ENCODE measurements at regions not wholly inside any gene's neighbourhood (a gene's known extent, or its start where the extent isn't known, plus 50 kb on each side); places are given as distances from the start of the nearest gene placed in this dataset.
A peak's percentile ranks its signal among the peaks of the same experiment; 100 is the strongest.
"Not testable (repeated sequence)": the region's sequence is repeated elsewhere in the genome, so short reads cannot be mapped to it uniquely, and the experiment has no call there.

GRCh38 chr5:68114378-68115040, 101.0 kb upstream of the PIK3R1 start:
- DNase-seq = no peak

GRCh38 chr5:68112658-68113057, 102.9 kb upstream of the PIK3R1 start:
- DNase-seq = no peak

- DNase-seq = no peak
Observed at GRCh38 chr5:68110894-68111293, 104.7 kb upstream of the PIK3R1 start.

GRCh38 chr5:68110264-68110663, 105.3 kb upstream of the PIK3R1 start:
- DNase-seq = no peak

GRCh38 chr5:68104217-68104616, 111.3 kb upstream of the PIK3R1 start:
- DNase-seq = not testable (repeated sequence)

GRCh38 chr5:68103297-68103696, 112.3 kb upstream of the PIK3R1 start:
- DNase-seq = not testable (repeated sequence)

GRCh38 chr5:68099327-68099726, 116.2 kb upstream of the PIK3R1 start:
- no peak for DNase-seq

- DNase-seq = no peak
Observed at GRCh38 chr5:68093455-68094159, 121.9 kb upstream of the PIK3R1 start.

GRCh38 chr5:68088302-68088701, 127.3 kb upstream of the PIK3R1 start:
- no peak for DNase-seq

GRCh38 chr5:68087866-68088265, 127.7 kb upstream of the PIK3R1 start:
- DNase-seq = no peak

GRCh38 chr5:68086857-68087256, 128.7 kb upstream of the PIK3R1 start:
- peak; percentile 34 for DNase-seq

- peak; percentile 16 for DNase-seq
Observed at GRCh38 chr5:68086439-68086838, 129.1 kb upstream of the PIK3R1 start.

GRCh38 chr5:68084396-68084795, 131.2 kb upstream of the PIK3R1 start:
- DNase-seq = no peak

- no peak for DNase-seq
Observed at GRCh38 chr5:68080282-68081050, 135.1 kb upstream of the PIK3R1 start.

GRCh38 chr5:68077349-68077894, 138.1 kb upstream of the PIK3R1 start:
- DNase-seq = no peak

- DNase-seq = no peak
Observed at GRCh38 chr5:68074633-68075032, 140.9 kb upstream of the PIK3R1 start.

GRCh38 chr5:68074048-68074632, 141.4 kb upstream of the PIK3R1 start:
- DNase-seq = no peak

- DNase-seq = no peak
Observed at GRCh38 chr5:68071736-68072135, 143.8 kb upstream of the PIK3R1 start.

GRCh38 chr5:68071282-68071632, 144.3 kb upstream of the PIK3R1 start:
- no peak for DNase-seq

GRCh38 chr5:68070591-68071281, 144.8 kb upstream of the PIK3R1 start:
- DNase-seq = no peak

- no peak for DNase-seq
Observed at GRCh38 chr5:68067976-68068603, 147.5 kb upstream of the PIK3R1 start.

- no peak for DNase-seq
Observed at GRCh38 chr5:68067291-68067690, 148.3 kb upstream of the PIK3R1 start.

Data from retina (tissue), 1 donor.